GM19324 (cell line): ENCODE measurements at regions not wholly inside any gene's neighbourhood (a gene's known extent, or its start where the extent isn't known, plus 50 kb on each side); places are given as distances from the start of the nearest gene placed in this dataset.

Experiments used
- ATAC-seq: cut with Tn5 transposase; IDR thresholded peaks from one replicate; pipeline ENCODE4 v1.9.1; 2021; ENCODE audit warnings: mild to moderate bottlenecking, moderate library complexity; ENCODE audit not compliant: unreplicated experiment, low FRiP score

DNA sequence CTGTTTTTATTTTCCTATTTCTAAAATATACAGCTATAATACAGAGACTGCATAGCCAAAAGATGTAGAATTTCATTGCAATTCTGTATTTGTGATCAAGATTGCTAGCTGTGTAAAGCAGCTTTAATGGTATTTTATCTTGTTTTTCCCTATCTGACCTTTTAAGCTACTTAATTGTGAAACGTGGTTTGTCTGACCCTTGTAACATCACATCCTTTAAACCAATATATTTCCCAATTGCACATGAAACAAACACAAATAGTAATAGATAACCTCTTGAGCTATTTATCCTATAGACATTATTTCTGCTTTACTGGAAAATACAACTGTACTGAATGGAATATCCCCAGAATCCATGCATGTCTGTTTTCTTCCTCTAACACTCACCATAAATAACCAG is 112.2 kb upstream of the PLPPR4 start:
- no peak for ATAC-seq

DNA sequence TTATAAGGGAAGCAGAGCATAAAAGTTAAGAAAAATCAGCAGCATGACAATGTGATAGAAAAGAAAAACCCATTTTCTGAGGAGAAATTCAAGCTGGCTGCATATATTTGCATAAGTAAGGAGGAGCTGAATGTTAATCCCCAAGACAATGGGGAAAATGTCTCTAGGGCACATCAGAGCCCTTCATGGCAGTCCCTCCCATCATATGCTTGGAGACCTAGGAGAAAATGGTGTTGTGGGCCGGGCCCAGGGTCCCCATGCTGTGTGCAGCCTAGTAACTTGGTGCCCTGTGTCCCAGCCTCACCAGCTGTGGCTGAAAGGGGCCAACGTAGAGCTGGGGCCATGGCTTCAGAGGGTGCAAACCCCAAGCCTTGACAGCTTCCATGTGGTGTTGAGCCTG is 100.6 kb upstream of the PLPPR4 start:
- ATAC-seq, result no peak

DNA sequence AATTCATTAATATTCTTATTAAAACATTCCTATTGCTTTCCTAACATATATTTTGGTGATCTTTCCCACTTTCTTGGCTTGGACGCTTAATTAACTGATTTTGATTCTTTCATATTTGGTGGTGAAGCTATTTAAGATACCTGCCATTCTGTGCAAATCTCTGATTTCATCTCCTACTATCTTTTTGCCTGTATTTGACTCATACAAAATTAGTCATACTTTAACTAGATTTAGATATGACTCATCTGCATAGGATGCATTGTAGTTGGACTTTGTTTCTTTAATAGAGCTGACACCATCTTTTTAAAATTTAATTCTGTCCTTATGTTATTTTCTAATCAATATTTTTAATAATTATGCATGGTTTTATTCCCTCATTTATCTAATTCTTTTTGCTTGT is 93.8 kb upstream of the PLPPR4 start:
- ATAC-seq, result no peak

DNA sequence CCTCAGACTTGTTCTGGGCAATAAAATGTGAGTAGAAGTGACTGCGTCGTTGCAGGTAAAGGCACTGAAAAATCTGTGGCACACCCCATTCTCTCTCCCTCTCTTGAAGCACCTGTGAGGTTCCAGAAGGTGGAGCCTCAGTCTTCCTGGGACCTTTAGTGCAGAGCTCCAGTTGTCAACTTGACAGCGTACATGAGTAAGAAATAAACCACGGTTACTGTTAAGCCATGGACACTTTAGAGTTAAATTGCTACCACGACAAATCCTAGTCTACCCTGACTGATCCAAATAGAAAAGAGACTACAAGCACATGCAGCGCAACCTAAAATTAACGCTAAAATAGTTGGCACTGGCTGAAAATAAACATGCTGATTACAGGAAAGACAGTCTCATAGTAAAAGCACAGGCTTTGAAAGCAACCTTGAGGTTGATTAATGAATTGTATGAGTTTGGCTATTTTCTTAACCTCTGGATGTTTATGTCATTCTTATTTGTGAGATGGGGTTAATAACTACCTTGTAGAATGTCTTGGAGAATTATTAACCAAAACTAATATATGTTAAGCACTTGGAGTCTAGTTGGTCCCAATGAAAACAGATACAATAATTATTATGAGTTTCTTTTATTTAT is 93.0 kb upstream of the PLPPR4 start:
- ATAC-seq, result no peak

DNA sequence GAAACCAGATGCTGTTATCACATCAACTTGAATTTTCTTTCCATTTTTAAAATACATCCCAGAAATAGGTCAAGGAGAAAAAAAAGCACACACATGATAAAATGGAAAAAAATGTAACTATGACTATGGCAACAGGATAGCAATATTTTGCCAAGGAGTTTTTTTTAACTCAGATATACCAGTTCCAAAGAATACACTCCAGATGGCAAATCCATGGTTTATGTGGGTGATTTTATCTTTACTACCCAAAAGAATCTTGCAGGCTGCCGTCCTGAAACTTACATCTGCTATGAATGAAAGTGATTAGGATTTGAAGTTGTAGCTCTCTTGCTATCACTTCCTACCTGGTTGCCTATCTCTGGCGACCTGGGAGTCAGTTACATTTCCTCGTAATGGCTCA is 91.0 kb upstream of the PLPPR4 start:
- no peak for ATAC-seq

DNA sequence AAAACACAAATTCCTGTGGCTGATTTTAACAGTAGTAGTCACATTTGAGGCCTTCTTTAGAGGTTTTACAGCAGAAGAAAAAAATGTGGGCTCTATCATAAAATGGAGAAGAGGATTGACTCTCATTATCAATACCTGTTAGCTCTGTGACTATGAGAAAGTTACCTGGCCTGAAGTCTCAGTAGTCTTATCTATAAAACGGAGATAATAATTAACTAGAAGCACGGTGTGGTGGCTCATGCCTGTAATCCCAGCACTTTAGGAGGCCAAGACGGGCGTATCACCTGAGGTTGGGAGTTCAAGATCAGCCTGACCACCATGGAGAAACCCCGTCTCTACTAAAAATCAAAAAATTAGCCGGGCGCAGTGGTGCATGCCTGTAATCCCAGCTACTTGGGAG is 90.4 kb upstream of the PLPPR4 start:
- no peak for ATAC-seq

DNA sequence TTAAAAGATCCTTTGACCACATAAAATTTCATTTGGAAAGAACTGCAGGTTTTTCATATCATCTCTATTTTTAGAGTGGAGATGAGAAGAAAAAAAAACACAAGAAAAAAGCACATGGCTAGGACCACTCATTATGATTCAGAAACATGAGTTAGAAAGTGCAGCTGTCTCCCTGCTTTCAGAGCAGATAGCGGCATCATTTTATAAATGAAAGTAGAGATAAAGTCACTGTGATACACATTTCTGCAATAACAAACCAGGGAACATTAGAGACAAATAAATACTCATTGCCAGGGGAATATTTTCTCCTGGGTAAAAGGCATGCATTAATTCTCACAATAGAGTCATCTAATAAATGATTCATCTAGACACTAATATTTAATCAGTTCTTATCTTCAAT is 87.5 kb upstream of the PLPPR4 start:
- ATAC-seq, result no peak

DNA sequence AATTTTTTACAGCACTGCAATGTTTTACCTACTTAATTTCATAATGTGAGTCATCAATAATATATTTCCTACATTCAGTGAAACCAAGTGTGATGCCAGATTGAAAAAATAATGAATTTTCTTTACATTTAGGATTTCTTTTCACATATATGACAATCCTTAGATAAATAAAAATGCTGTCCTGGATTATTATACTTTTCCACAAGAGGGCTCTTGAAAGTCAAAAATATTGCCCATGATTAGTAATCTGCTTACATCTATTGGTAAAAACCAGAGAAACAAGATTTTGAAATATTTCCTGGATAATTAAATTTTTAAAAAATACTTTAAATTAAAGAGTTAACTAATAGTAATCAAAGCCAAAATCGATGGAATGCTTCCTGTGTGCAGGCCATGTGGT is 86.8 kb upstream of the PLPPR4 start:
- no peak for ATAC-seq

DNA sequence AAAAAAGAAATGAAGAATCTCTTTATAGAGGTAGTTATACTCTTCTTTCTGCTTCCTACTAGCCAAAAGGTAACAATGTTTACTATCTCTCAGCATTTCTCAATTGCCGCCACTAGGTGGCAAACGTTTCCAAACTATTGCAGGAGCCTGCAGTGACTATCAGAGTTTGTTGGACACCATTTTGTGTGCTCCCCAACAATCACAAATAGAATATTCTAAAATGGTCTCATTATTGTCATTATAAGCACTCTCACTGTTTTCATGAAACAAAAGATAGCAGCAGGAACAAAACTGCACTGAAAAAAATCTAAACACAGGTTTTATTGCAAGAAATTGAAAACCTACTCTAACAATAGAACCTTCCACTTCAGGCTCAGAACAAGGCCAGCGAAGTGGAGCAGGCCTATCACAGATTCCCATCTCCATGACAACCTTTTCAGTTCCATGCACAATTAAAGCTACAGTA is 83.9 kb upstream of the PLPPR4 start:
- ATAC-seq, result peak; percentile 86

DNA sequence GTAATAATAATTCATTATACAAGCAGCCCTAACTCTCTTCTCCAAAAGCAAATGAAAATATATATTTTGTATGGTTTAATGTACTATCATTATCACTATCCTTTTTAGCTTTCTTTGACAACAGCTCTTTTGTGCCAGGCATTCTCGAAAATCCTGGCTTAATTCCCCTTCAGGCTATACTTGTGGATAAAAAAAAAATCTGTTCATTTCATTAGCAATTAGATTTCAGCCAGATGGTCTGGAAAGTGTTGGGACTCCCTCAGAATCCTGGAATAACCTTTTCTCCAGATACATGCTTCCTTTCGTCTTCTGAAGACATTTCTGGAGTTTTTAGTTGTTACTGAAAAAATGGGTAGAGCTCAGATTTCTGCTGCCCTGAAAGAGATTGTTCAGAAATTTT is 83.4 kb upstream of the PLPPR4 start:
- no peak for ATAC-seq

DNA sequence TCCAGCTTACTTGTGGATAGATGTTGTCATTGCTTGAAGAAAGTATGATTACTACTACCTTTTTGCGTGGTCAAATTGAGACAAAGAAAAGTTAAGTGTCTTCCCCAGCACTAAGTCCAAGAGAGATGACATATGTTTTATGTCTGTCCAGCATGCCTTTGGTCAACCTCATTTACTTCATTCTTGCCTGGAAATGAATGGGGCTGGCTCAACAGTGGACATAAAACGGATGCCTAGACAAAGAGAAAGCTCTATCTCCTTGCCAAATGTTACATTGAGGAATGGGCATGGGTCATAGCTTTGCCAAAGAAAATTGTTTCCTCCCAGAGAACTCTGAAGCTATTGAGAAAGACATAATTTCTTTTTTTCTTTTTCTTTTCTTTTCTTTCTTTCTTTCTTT is 82.4 kb upstream of the PLPPR4 start:
- no peak for ATAC-seq

DNA sequence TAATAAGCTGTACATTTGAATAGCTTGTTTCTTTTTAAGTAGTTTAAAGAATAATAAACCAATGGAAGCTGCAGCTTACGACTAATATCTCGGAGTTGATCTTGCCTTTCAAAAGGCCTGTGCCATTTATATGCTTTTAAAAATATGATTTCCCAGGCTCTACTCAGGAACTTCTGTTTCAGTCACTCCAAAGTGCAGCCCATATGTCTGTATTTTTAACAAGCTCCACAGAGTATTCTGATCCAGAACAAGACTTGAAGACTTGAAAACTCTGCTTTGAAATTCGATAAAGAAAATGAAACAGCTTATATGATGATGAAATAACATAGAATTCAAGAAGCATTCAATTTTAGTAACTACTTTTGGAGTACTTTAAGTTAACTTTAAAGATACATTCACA is 79.1 kb upstream of the PLPPR4 start:
- no peak for ATAC-seq

DNA sequence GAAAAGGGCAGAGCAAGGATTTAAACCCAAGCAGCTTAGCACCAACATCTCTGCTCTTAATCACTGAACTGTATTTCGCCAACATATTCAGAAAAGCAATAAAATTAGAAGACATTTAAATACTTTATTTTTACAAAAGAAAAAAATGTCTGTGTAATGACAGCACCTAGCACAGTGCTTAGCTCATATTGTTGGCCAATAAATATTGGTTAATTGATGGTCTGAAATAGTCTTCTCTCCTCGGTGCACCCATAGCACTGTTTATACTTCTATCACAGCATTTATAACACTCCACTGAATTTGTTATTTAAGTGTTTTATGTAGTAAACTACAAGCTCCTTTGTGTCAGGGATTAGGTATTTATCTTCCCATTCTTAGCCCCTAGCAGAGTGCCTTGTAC is 70.9 kb upstream of the PLPPR4 start:
- no peak for ATAC-seq

DNA sequence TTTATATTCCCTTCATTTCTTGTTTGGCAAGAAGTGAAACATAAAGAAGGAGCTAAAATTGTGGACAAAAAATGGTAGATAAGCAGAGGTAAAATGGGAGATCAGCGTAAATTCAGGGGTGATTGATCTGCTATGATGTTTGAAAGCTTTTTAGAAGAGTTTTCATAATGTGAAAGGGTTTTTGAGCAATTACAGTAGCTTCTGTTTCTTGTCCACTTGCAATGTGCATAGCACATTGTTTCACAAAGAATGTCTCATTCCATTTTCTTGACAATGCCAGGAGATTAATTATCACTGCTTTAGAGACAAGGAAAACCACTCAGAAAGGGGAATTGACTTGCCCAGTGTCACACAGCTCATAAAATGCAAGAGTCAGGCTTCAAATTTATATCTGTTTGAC is 65.9 kb upstream of the PLPPR4 start:
- ATAC-seq, result no peak

DNA sequence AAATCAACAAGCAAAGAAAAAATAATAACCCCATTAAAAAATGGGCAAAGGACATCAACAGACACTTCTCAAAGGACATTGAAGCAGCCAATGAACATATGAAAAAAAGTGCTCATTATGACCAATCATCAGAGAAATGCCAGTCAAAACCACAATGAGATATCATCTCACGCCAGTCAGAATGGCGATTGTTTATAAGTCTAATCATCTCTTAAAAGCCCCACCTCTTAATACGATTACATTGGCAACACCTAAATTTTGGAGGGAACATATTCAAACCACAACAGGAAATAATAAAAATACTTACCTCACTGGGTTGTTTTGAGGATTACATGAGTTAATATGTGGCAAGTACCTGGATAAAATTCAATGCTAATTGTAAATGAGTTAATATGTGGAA is 57.1 kb upstream of the PLPPR4 start:
- ATAC-seq, result no peak
